NCI-H128 (cell line): ENCODE measurements at regions not wholly inside any gene's neighbourhood (a gene's known extent, or its start where the extent isn't known, plus 50 kb on each side); places are given as distances from the start of the nearest gene placed in this dataset.
"Not testable (repeated sequence)": the region's sequence is repeated elsewhere in the genome, so short reads cannot be mapped to it uniquely, and the experiment has no call there.

Experiments
- DNase-seq: peaks from one replicate; lab custom pipeline; 2025; ENCODE audit not compliant: unreplicated experiment; lab: John Stamatoyannopoulos, UW

- DNase-seq, result no peak
These were observed 70.0 kb upstream of the NAMPT start for GRCh38 chr7:106354822-106355221.

GRCh38 chr7:106353944-106354343, 69.2 kb upstream of the NAMPT start:
- no peak for DNase-seq

- DNase-seq, result no peak
These were observed 63.4 kb upstream of the NAMPT start for GRCh38 chr7:106348231-106348630.

- no peak for DNase-seq
These were observed 62.5 kb upstream of the NAMPT start for GRCh38 chr7:106347229-106347833.

DNA sequence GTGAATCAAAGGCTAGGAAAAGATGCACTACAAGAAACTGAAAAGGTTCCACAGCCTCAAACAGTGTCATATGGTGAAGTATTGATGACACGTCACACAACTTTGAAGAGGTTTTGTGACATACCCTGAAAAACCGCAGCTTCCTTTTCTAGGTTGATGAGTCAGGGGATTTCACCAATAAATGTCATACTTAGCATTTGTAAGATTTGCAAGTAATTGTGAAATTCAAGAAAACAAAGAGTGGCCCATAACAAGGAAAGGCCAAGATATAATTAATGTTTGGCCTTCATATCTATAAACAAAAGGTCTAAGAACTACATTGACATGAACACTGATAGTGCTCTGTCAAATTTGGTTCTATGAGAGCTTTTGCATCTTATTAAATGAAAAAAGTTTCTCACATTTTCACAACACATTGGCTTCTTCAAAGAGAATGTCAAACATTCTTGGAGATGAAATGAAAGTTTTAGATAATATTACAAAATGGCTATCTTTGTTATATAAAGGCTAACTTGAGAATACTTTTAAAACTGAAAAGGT, 62.0 kb upstream of the NAMPT start:
- DNase-seq, result no peak

DNA sequence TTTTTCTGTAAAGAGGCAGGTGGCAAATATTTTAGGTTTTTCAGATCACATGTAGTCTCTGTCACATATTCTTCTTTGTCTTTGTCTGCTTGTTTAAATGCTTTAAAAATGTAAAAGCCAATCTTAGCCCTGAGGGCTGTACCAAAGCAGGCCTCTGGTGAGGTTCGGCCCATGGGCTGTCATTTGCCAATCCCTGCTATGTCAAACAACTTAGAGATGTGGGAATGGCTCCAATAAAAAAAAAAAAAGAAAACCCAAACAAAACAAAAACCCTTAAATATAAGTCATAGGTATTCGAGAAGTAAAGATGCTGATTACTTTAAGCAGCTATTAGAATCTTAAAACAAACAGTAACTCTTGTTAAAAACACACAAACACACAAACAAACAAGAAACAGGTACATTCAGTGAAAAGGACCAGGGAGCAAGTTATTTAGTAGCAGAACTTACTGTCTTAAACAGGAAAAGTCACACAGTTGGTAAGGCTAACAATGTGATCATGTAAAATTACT, 61.4 kb upstream of the NAMPT start:
- DNase-seq, result no peak

DNA sequence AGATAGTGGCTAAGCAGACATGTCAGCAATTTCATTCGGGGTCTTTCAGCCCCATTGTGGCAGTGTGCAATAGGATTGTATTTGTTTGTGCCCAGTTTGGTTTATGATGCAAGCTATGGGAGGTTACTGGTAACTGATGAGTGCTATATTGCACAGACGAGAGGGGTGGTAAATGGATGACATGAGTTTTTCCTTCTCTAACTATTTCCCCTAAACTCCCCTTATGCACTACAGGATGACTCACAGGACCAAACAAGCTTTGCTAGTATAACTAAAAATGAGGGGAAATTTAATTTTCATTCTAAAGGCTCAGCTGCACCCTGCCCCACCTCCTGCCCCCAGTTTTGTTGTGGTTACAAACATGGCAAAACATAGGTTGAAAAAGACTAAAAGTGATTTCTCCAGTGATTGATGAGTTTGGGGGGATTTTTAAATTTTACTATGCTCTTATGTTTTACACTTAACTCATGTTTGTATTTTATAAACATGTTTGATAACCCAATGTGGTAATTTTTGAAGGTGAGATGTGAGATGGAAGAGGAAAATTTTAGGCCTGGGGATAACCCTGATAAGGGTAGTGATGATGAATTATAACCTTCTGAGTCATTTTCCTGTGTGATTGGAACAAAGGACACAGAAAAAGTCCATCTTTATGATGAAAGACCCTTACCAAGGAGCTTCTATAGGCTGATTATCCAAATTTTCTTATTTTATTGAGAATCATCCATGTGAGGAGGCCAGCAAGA, 60.8 kb upstream of the NAMPT start:
- DNase-seq, result no peak

GRCh38 chr7:106344861-106345260, 60.1 kb upstream of the NAMPT start:
- no peak for DNase-seq

DNA sequence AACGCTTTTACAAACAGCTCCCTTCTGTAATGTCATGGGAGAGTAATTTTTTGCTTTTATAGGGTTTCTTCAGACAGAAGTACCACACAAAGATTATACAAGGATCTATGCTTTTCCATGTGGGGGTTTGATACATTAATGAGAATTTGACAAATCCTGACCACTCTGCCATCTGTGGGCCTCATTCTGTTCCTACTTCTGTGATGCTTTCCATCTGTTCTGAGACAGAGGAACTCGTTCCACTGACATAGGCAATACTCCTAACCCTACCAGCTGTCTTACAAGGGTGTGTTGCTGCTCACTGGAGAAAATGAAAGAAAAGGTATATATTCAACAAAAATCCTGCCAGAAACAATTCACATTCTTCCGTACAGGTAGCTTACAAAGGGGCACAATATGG, 59.4 kb upstream of the NAMPT start:
- no peak for DNase-seq

DNA sequence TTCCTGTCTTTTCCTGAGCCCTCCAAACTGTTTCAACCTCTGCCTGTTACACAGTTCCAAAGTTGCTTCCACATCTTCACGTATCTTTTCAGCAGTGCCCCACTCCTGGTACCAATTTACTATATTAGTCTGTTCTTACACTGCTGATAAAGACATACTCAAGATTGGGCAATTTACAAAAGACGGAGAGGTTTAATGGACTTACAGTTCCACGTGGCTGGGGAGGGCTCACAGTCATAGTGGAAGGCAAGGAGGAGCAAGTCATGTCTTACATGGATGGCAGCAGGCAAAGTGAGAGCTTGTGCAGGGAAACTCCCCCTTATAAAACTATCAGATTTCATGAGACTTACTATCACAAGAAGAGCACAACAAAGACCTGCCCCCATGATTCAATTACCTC, 57.3 kb upstream of the NAMPT start:
- not testable (repeated sequence) for DNase-seq

DNA sequence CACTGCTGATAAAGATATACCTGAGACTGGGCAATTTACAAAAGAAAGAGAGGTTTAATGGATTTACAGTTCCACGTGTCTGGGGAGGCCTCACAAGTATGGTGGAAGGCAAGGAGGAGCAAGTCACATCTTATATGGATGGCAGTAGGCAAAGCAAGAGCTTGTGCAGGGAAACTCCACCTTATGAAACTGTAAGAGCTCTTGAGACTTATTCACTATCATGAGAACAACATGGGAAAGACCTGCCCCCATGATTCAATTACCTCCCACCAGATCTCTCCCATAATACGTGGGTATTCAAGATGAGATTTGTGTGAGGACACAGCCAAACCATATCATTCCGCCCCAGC, 55.4 kb upstream of the NAMPT start:
- DNase-seq, result not testable (repeated sequence)

GRCh38 chr7:106339513-106340246, 54.9 kb upstream of the NAMPT start:
- DNase-seq, result no peak

DNA sequence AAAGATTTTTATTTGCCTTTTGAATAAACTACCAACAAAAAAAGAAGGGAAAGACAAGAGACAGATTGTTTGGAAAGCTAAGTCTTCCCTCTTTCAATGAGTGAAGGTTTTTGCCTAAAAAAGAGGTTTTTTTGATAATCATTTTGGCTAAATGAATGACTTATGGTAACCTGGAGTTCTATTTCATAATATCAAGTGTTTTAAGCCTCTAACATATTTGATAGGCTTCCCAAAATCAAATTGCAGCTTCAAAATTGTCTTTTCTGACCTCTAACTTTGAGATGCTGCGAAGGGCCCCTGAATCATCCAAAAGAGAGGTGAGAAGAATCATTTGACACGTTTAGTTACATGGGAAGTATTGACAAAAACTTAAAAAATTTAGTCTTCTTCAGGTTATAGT, 53.0 kb upstream of the NAMPT start:
- DNase-seq, result no peak

- DNase-seq, result no peak
These were observed 51.0 kb upstream of the NAMPT start for GRCh38 chr7:106335814-106336213.
